CD8-positive, alpha-beta memory T cell (primary cell): ENCODE measurements at regions not wholly inside any gene's neighbourhood (a gene's known extent, or its start where the extent isn't known, plus 50 kb on each side); places are given as distances from the start of the nearest gene placed in this dataset.

Experiments
- CTCF ChIA-PET: fragments of 350-600 bp; sonication (Branson Sonifier 250); formaldehyde crosslinking; loops from one replicate; lab custom pipeline; 2021; ENCODE audit warnings: antibody characterized with exemption; lab: Charles Lee
- POLR2A ChIA-PET: fragments of 350-600 bp; sonication (Branson Sonifier 250); formaldehyde crosslinking; loops from one replicate; lab custom pipeline; 2021; ENCODE audit warnings: antibody characterized with exemption; lab: Charles Lee
- DNase-seq, 5 donors: peaks; one replicate each; pipeline versions ENCODE4 v3.0.0 to v3.0.0-alpha.2; 2020 to 2022; ENCODE audit warnings: mixed read lengths in 1 of 5
- H3K27ac ChIP-seq: one replicate; pipeline ENCODE4 v1.7.0; 2013; ENCODE audit warnings: low read depth, mild to moderate bottlenecking, low read length, moderate library complexity
- H3K27me3 ChIP-seq: 2 replicates; pipeline ENCODE4 v1.7.0; 2013; ENCODE audit warnings: low read length, mild to moderate bottlenecking; ENCODE audit not compliant: insufficient read depth, poor library complexity, severe bottlenecking
- H3K36me3 ChIP-seq: 2 replicates; pipeline ENCODE4 v1.7.0; 2013; ENCODE audit warnings: mild to moderate bottlenecking, low read length, moderate library complexity; ENCODE audit not compliant: insufficient read depth
- H3K4me1 ChIP-seq: 2 replicates; pipeline ENCODE4 v1.7.0; 2013; ENCODE audit warnings: mild to moderate bottlenecking, low read length, moderate library complexity; ENCODE audit not compliant: insufficient read depth
- H3K4me3 ChIP-seq: 2 replicates; pipeline ENCODE4 v1.7.0; 2013; ENCODE audit warnings: mild to moderate bottlenecking, low read length
- H3K9me3 ChIP-seq: 2 replicates; pipeline ENCODE4 v1.7.0; 2013; ENCODE audit warnings: mild to moderate bottlenecking, low read length
- H3K27ac Mint-ChIP-seq, 8 donors: one replicate each; pipeline ENCODE4 v1.8.0; 2020 to 2021; ENCODE audit warnings: mixed read lengths in 8 of 8, mild to moderate bottlenecking in 6 of 8, inconsistent platforms in 3 of 8, moderate library complexity in 3 of 8
- H3K27me3 Mint-ChIP-seq, 2 donors: one replicate each; pipeline ENCODE4 v1.8.0; 2020 to 2021; ENCODE audit warnings: mixed read lengths in 2 of 2, mild to moderate bottlenecking in 1 of 2, moderate library complexity in 1 of 2
- H3K36me3 Mint-ChIP-seq, 3 donors: one replicate each; pipeline ENCODE4 v1.8.0; 2020 to 2021; ENCODE audit warnings: mixed read lengths in 3 of 3, inconsistent platforms in 1 of 3, mild to moderate bottlenecking in 1 of 3
- H3K4me1 Mint-ChIP-seq, 3 donors: one replicate each; pipeline ENCODE4 v1.8.0; 2020 to 2021; ENCODE audit warnings: mixed read lengths in 3 of 3, inconsistent platforms in 1 of 3, mild to moderate bottlenecking in 1 of 3
- H3K4me3 Mint-ChIP-seq, 7 donors: one replicate each; pipeline ENCODE4 v1.8.0; 2020 to 2021; ENCODE audit warnings: mixed read lengths in 7 of 7, mild to moderate bottlenecking in 6 of 7, moderate library complexity in 4 of 7, inconsistent platforms in 2 of 7
- H3K9me3 Mint-ChIP-seq, 5 donors: one replicate each; pipeline ENCODE4 v1.8.0; 2020 to 2022; ENCODE audit warnings: mixed read lengths in 5 of 5, mild to moderate bottlenecking in 3 of 5, moderate library complexity in 2 of 5, inconsistent platforms in 1 of 5

DNA sequence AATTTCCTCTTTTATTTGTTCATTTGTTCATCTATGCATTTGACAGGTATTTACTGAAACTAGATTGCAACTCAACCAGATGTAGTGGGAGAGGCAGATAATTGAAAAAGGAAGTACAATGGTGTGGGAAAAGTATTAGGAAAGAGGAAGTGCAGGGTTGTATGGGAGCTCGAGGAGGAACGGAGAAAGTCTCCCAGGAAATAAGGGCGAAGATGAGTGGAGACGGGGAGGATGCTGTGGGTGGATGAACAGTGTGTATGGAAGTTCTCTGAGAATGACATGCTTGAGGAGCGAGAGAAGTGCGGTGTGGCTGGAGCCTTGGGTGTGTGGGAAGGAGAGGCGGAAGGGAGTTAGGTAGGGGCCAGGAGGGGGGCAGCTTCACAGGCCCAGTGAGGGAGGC, 87.5 kb upstream of the DHX15 start:
- Mint-ChIP-seq H3K4me1 (no peaks in the 10 kb centered on the region), H3K36me3 (no peaks in the 10 kb centered on the region), H3K27ac (no peak overlapping the region), H3K27me3 (peaks cover 4 to 8% of the 10 kb centered on the region in 2 donors), H3K9me3 (peaks cover 0 to 4% (median 0%) of the 10 kb centered on the region in 5 donors), H3K4me3 (no peak overlapping the region)
- H3K27me3 ChIP-seq: no peaks in the 10 kb centered on the region
- CTCF ChIA-PET: no interaction called here
- H3K4me3 ChIP-seq: no peak overlapping the region
- H3K36me3 ChIP-seq: no peaks in the 10 kb centered on the region
- H3K27ac ChIP-seq: no peak overlapping the region
- H3K4me1 ChIP-seq: no peaks in the 10 kb centered on the region
- H3K9me3 ChIP-seq: no peaks in the 10 kb centered on the region
- POLR2A ChIA-PET: no interaction called here
- DNase-seq: no peak

DNA sequence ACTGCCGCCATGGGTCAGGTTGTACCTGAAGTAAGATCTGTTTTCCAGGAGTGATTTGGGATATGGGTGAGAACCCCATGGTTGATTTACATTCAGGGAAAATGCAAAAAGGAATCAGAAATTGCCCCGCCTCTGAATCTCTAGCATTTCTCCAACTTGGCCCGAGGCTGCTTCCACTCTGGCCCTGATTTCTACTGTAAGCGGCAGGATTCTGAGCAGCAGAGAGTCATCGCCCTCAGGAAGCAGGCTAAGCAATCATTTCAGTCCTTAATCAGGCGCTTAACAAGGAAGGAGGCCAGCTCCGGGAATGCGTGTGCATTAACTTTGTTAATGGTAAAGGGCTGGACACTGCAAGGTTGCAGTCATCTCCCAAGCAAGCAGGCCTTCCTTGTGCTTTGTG, 88.5 kb upstream of the DHX15 start:
- H3K36me3 Mint-ChIP-seq: no peaks in the 10 kb centered on the region
- peaks cover 4 to 8% of the 10 kb centered on the region in 2 donors for H3K27me3 Mint-ChIP-seq
- H3K4me1 Mint-ChIP-seq: no peaks in the 10 kb centered on the region
- ChIA-PET CTCF (no interaction called here), POLR2A (no interaction called here)
- H3K36me3 ChIP-seq: no peaks in the 10 kb centered on the region
- H3K27me3 ChIP-seq: no peaks in the 10 kb centered on the region
- H3K4me3 Mint-ChIP-seq: no peak overlapping the region
- DNase-seq: no peak
- H3K4me1 ChIP-seq: no peaks in the 10 kb centered on the region
- H3K27ac Mint-ChIP-seq: no peak overlapping the region
- peaks cover 0 to 4% (median 0%) of the 10 kb centered on the region in 5 donors for H3K9me3 Mint-ChIP-seq
- H3K4me3 ChIP-seq: no peak overlapping the region
- no peak overlapping the region for H3K27ac ChIP-seq
- H3K9me3 ChIP-seq: no peaks in the 10 kb centered on the region

DNA sequence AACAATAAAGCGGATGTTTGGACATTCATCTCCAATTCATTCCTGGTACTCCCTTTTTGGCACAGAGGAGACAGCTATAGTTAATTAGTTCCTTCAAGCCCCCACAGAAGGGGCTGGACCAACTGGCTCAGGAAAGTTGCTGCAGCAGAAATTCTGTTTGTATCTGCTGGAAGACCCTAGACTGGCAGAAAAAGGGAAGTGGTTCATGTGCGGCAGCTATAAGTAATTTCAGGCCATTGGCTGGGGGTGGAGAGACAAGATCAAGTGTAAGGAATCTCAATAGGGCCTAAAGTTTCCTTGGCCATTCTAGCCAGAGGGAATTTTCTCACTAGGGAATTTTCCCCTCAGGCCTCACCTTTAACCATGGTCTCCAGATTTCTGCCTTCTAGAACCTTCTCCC, 89.9 kb upstream of the DHX15 start:
- H3K9me3 ChIP-seq: no peaks in the 10 kb centered on the region
- peaks cover 5 to 7% of the 10 kb centered on the region in 2 donors for H3K27me3 Mint-ChIP-seq

DNA sequence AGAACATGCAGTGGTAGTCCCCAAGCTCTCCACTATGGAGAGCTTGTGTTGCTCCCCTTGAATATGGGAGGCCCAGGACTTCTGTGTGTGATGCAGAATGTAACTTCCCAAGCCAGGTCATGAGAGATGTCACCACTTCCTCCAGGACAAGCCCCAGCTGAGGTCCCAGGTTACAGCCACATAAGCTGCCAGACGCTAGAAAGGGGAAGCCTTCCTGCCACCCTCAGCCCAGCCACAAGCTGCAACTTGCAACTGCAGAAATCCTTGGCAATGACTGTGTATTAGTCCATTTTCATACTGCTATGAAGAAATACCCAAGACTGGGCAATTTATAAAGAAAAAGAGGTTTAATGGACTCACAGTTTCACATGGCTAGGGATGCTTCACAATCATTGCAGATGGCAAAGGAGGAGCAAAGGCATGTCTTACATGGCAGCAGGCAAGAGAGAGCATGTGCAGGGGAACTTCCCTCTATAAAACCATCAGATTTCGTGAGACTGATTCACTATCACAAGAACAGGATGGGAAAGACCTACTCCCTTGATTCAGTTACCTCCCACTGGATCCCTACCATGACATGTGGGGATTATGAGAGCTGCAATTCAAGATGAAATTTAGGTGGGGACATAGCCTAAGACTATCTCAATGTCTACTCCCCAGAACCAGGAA, 91.5 kb upstream of the DHX15 start:
- ChIA-PET POLR2A (no interaction called here), CTCF (no interaction called here)
- H3K36me3 Mint-ChIP-seq: no peaks in the 10 kb centered on the region
- DNase-seq: no peak
- no peaks in the 10 kb centered on the region for H3K4me1 Mint-ChIP-seq
- no peak overlapping the region for H3K4me3 Mint-ChIP-seq
- Histone ChIP-seq H3K36me3 (no peaks in the 10 kb centered on the region), H3K27me3 (no peaks in the 10 kb centered on the region), H3K4me1 (no peaks in the 10 kb centered on the region), H3K9me3 (no peaks in the 10 kb centered on the region), H3K27ac (no peak overlapping the region), H3K4me3 (no peak overlapping the region)
- H3K9me3 Mint-ChIP-seq: peaks cover 0 to 4% (median 0%) of the 10 kb centered on the region in 5 donors
- no peak overlapping the region for H3K27ac Mint-ChIP-seq
- peaks cover 9 to 11% of the 10 kb centered on the region in 2 donors for H3K27me3 Mint-ChIP-seq

More for the DNA sequence above, 89.9 kb upstream of the DHX15 start:
- CTCF ChIA-PET: no interaction called here
- POLR2A ChIA-PET: no interaction called here
- H3K27me3 ChIP-seq: no peaks in the 10 kb centered on the region
- no peaks in the 10 kb centered on the region for H3K36me3 Mint-ChIP-seq
- no peaks in the 10 kb centered on the region for H3K36me3 ChIP-seq
- H3K27ac Mint-ChIP-seq: no peak overlapping the region
- H3K4me3 ChIP-seq: no peak overlapping the region
- H3K4me3 Mint-ChIP-seq: no peak overlapping the region
- peaks cover 0 to 4% (median 0%) of the 10 kb centered on the region in 5 donors for H3K9me3 Mint-ChIP-seq
- no peak for DNase-seq
- no peak overlapping the region for H3K27ac ChIP-seq
- H3K4me1 ChIP-seq: no peaks in the 10 kb centered on the region
- no peaks in the 10 kb centered on the region for H3K4me1 Mint-ChIP-seq

DNA sequence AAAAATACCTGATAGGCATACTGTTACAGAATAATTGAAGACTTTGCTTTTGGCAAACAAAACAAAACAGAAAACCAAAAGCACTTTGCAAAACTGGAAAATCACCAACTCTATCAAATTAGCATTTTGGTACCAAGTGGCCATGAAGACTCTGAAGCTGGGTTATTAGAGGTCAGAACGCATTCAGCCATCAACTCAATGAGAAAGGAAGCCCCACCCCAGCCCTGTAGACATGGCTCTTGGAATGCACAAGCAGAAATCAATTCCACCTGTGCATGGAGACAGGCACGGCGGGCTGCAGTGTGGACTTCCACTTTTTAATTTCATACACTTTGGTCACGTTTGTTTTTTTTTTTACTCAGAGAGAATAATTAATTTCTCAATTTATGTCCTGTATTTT, 93.6 kb upstream of the DHX15 start:
- H3K27me3 Mint-ChIP-seq: peaks cover 9 to 11% of the 10 kb centered on the region in 2 donors

DNA sequence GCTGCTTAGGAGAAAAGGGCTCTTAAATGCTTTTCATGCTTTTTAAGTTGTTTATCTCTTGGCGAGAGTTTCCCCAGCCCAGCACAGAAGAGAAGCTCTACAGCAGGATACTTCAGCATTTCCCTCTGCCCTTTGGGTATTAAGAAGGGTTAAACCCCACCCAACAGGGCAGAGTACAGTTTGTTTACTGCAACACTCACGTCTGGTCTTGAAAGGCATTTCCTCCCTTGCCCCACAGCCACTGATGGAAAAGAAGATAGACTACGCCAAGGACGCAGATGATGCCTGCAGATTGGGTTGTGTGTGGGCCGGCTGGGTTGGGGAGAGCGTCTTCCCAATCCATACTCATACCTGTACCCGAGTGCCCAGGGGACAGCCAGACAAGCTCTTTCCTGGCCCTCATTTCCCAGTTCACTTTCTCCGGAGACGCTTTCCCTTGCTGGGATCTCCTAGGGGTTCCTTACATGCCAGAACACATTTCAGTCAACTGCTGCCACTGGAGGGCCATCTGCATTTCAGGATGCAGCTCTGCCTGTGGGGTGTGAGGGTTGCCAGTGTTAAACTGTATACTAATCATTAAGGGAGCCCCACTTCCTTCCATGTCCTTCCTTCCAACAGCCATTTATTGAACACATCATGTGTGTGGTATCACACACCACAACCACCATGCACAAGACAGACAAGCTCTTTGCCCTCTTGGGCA, 96.5 kb upstream of the DHX15 start:
- Histone ChIP-seq H3K36me3 (no peaks in the 10 kb centered on the region), H3K4me1 (no peaks in the 10 kb centered on the region), H3K27ac (no peak overlapping the region), H3K4me3 (no peak overlapping the region), H3K27me3 (no peaks in the 10 kb centered on the region), H3K9me3 (no peaks in the 10 kb centered on the region)
- no peak overlapping the region for H3K27ac Mint-ChIP-seq
- no peaks in the 10 kb centered on the region for H3K36me3 Mint-ChIP-seq
- peaks cover 10 to 12% of the 10 kb centered on the region in 2 donors for H3K27me3 Mint-ChIP-seq
- no peaks in the 10 kb centered on the region for H3K4me1 Mint-ChIP-seq
- no peak for DNase-seq
- ChIA-PET CTCF (no interaction called here), POLR2A (no interaction called here)
- H3K4me3 Mint-ChIP-seq: no peak overlapping the region
- H3K9me3 Mint-ChIP-seq: peaks cover 0 to 4% (median 0%) of the 10 kb centered on the region in 5 donors

More for the DNA sequence above, 93.6 kb upstream of the DHX15 start:
- ChIA-PET CTCF (no interaction called here), POLR2A (no interaction called here)
- Mint-ChIP-seq H3K4me1 (no peaks in the 10 kb centered on the region), H3K4me3 (no peak overlapping the region), H3K27ac (no peak overlapping the region), H3K9me3 (peaks cover 0 to 4% (median 0%) of the 10 kb centered on the region in 5 donors), H3K36me3 (no peaks in the 10 kb centered on the region)
- no peaks in the 10 kb centered on the region for H3K36me3 ChIP-seq
- H3K9me3 ChIP-seq: no peaks in the 10 kb centered on the region
- H3K27me3 ChIP-seq: no peaks in the 10 kb centered on the region
- no peak overlapping the region for H3K27ac ChIP-seq
- no peak overlapping the region for H3K4me3 ChIP-seq
- DNase-seq: no peak
- H3K4me1 ChIP-seq: no peaks in the 10 kb centered on the region

DNA sequence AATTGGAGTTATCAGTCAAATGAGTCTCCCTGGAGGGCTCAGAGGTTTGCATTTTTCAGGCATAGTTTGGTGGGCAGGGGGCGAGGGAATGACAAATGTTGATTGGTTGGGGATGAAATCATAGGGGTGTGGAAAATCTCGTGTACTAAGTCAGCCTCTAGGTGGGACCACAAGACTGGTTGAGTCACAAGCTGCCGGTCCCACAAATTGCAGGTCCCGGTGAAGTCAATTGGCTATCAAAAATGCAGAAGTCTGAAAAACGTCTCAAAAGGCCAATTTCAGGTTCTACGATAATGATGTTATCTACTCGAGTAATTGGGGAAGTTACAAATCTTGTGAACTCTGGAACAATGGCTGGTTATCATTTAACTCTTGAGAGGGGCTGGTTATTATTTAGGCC, 98.8 kb upstream of the DHX15 start:
- Mint-ChIP-seq H3K36me3 (no peaks in the 10 kb centered on the region), H3K4me3 (no peak overlapping the region), H3K27ac (peak overlapping the region in 1 of 8 donors; percentile 66), H3K9me3 (no peaks in the 10 kb centered on the region), H3K27me3 (peaks cover 12% of the 10 kb centered on the region in 2 donors), H3K4me1 (no peaks in the 10 kb centered on the region)
- POLR2A ChIA-PET: no interaction called here
- DNase-seq: no peak
- Histone ChIP-seq H3K4me3 (no peak overlapping the region), H3K4me1 (no peaks in the 10 kb centered on the region), H3K36me3 (no peaks in the 10 kb centered on the region), H3K27me3 (no peaks in the 10 kb centered on the region), H3K27ac (no peak overlapping the region), H3K9me3 (no peaks in the 10 kb centered on the region)
- CTCF ChIA-PET: no interaction called here

DNA sequence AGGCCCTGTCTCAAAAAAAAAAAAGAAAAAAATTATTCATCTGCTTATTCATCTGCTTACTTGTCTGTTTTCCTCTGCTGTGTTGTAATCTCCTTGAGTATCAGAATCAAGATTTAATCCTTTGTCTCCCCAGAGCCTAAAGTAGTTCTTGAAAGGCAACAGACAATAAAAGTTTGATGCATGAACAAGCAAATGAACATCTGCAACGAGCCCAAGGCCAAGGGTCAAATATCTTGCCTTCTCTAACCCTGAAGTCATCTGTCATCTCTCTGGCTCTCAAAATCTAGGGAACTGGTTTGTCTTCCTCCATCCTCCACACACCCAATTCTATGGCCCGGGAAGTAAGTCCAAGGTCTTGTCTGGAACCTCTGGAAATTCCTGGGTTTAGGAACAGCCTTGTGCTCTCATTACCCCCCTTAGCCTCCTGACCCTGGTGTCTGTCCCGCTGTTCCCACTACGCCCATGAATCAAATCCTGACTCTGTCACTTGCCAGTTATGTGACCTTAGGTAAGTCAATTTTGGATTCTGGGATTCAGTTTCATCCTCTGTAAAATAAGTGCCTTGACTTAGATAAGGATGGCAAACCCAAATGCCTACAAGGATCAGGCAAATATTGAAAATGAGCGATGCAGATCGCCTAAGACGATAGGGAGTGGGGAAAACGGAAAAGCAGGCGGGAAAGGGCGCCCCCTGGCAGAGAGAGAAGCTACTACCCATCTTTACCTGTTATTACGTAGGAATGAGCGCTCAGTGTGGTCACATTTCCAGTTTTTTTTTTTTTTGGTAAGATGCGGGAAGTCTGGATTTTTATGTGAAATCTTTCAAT, 102.7 kb upstream of the DHX15 start:
- H3K4me3 Mint-ChIP-seq: no peak overlapping the region
- H3K4me3 ChIP-seq: no peak overlapping the region
- ChIA-PET CTCF (no interaction called here), POLR2A (no interaction called here)
- H3K27ac ChIP-seq: no peak overlapping the region
- H3K9me3 Mint-ChIP-seq: peaks cover 0 to 3% (median 0%) of the 10 kb centered on the region in 5 donors
- no peaks in the 10 kb centered on the region for H3K4me1 ChIP-seq
- H3K27ac Mint-ChIP-seq: no peak overlapping the region
- no peaks in the 10 kb centered on the region for H3K4me1 Mint-ChIP-seq
- peaks cover 10 to 13% of the 10 kb centered on the region in 2 donors for H3K27me3 Mint-ChIP-seq
- DNase-seq: no peak
- H3K36me3 ChIP-seq: no peaks in the 10 kb centered on the region
- H3K27me3 ChIP-seq: no peaks in the 10 kb centered on the region
- H3K36me3 Mint-ChIP-seq: no peaks in the 10 kb centered on the region
- H3K9me3 ChIP-seq: no peaks in the 10 kb centered on the region
